ENCODE measurements at regions not wholly inside any gene's neighbourhood (a gene's known extent, or its start where the extent isn't known, plus 50 kb on each side); places are given as distances from the start of the nearest gene placed in this dataset.

DNA sequence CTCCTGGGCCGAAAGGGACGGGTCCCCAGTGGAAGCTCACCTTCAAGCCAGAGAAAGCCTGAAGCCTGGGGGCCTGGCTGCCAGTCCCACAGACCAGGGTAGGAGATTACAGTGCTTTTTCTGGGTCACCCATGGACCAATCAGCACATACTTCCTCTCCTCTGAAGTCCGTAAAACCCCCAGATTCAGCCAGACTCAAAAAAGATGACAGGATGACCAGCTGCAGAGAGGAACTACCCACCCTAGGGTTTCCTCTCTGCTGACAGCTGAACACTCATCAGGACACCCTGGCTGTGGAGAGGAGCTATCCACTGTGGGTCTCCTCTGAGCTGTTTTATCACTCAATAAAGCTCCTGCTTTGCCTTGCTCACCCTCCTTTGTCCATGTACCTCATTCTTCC lies 78.0 kb downstream of the SAMD9 start:
- TF ChIP-seq CTCF (IDR thresholded peaks at IDR 0.05; ENCODE audit: insufficient read depth, low read depth, low read length) = no peak
- no peak overlapping the region for H3K4me3 ChIP-seq (ENCODE audit: low read depth, low read length)
- DNase-seq (ENCODE audit: low read depth) = no peak

DNA sequence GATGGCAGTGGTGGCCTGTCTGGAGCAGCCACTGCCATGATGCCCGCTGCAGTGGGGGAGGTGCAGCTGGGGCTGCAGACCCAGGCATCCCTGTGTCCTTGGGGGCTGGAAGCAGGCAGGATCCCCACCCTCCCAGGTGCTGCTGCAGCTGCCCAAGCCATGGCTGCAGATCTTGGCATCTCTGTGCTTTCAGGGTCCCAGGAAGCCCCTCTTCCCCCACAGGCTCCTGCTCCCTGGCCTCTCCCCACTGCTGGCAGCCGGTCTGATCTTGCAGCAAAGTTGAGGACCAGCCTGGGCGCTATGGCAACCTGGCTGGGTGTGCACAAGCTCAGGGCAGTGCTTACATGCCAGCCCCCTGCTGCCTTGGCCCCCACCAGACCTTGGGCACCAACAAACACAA lies 78.5 kb downstream of the SAMD9 start:
- no peak for DNase-seq (ENCODE audit: low read depth)
- no peak overlapping the region for H3K4me3 ChIP-seq (ENCODE audit: low read depth, low read length)
- no peak for TF ChIP-seq CTCF (IDR thresholded peaks at IDR 0.05; ENCODE audit: insufficient read depth, low read depth, low read length)

- no peak for DNase-seq (ENCODE audit: low read depth)
- TF ChIP-seq CTCF (IDR thresholded peaks at IDR 0.05; ENCODE audit: insufficient read depth, low read depth, low read length) = no peak
- no peak overlapping the region for H3K4me3 ChIP-seq (ENCODE audit: low read depth, low read length)
Observed at GRCh38 chr7:93036807-93037206, 81.0 kb downstream of the SAMD9 start.

GRCh38 chr7:93036149-93036640 lies 81.6 kb downstream of the SAMD9 start:
- TF ChIP-seq CTCF (IDR thresholded peaks at IDR 0.05; ENCODE audit: insufficient read depth, low read depth, low read length) = no peak
- H3K4me3 ChIP-seq (ENCODE audit: low read depth, low read length) = no peak overlapping the region
- no peak for DNase-seq (ENCODE audit: low read depth)

GRCh38 chr7:93031795-93032194 lies 86.0 kb downstream of the SAMD9 start:
- H3K4me3 ChIP-seq (ENCODE audit: low read depth, low read length) = no peak overlapping the region
- no peak for TF ChIP-seq CTCF (IDR thresholded peaks at IDR 0.05; ENCODE audit: insufficient read depth, low read depth, low read length)
- no peak for DNase-seq (ENCODE audit: low read depth)

- H3K4me3 ChIP-seq (ENCODE audit: low read depth, low read length) = no peak overlapping the region
- no peak for TF ChIP-seq CTCF (IDR thresholded peaks at IDR 0.05; ENCODE audit: insufficient read depth, low read depth, low read length)
- DNase-seq (ENCODE audit: low read depth) = no peak
Observed at GRCh38 chr7:93030605-93031225, 87.1 kb downstream of the SAMD9 start.

DNA sequence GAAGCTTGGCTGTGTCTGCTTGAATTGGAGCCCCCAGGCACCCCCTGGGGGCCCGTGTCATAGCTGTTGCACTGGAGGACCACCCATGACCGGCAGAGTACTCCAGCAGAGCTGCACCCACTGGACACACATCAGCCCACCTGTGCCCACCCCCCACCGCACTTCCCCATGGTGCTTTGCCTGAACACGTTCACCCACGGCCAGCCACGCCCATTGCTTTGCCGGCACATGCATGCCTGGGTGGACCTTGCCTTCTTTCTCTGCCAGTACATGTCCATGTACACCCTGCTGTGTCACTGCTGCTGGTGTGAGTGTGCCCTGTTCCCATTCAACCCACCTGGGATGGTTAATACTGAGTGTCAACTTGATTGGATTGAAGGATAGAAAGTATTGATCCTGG lies 88.7 kb downstream of the SAMD9 start:
- H3K4me3 ChIP-seq (ENCODE audit: low read depth, low read length) = no peak overlapping the region
- no peak for DNase-seq (ENCODE audit: low read depth)
- TF ChIP-seq CTCF (IDR thresholded peaks at IDR 0.05; ENCODE audit: insufficient read depth, low read depth, low read length) = no peak
